Natural killer cell (primary cell): ENCODE measurements at regions not wholly inside any gene's neighbourhood (a gene's known extent, or its start where the extent isn't known, plus 50 kb on each side); places are given as distances from the start of the nearest gene placed in this dataset.

Experiments
- ATAC-seq, 3 donors: fragments of 150-1000 bp in 2 of 3; fragments of 200-7000 bp in 1 of 3; cut with Tn5 transposase; 1 replicate in 1 of 3; 2 replicates in 2 of 3; pipeline ENCODE4 v1.10.0; 2021; ENCODE audit warnings: mild to moderate bottlenecking in 2 of 3, moderate library complexity in 2 of 3
- DNase-seq, 2 donors: peaks; one replicate each; pipeline versions ENCODE4 v3.0.0 to v3.0.0-alpha.2; 2013 to 2021; ENCODE audit warnings: mixed read lengths in 1 of 2
- H3K27ac ChIP-seq: one replicate; pipeline ENCODE4 v1.5.1; 2013; ENCODE audit warnings: mild to moderate bottlenecking, low read length
- H3K27me3 ChIP-seq: one replicate; pipeline ENCODE4 v1.6.1; 2013; ENCODE audit warnings: low read length; ENCODE audit not compliant: control insufficient read depth, insufficient read depth
- H3K36me3 ChIP-seq: one replicate; pipeline ENCODE4 v1.6.1; 2013; ENCODE audit warnings: low read length; ENCODE audit not compliant: control insufficient read depth, insufficient read depth
- H3K4me1 ChIP-seq: one replicate; pipeline ENCODE4 v1.6.1; 2013; ENCODE audit warnings: low read length; ENCODE audit not compliant: control insufficient read depth, insufficient read depth
- H3K4me3 ChIP-seq: one replicate; pipeline ENCODE4 v1.5.1; 2013; ENCODE audit warnings: low read length
- H3K9me3 ChIP-seq: one replicate; pipeline ENCODE4 v1.6.1; 2013; ENCODE audit warnings: low read length; ENCODE audit not compliant: control insufficient read depth, insufficient read depth
- H3K27ac Mint-ChIP-seq, 2 donors: one replicate each; pipeline ENCODE4 v1.8.0; 2022; ENCODE audit warnings: mild to moderate bottlenecking in 2 of 2, mixed read lengths in 2 of 2, moderate library complexity in 1 of 2
- H3K27me3 Mint-ChIP-seq, 2 donors: one replicate each; pipeline ENCODE4 v1.8.0; 2022; ENCODE audit warnings: low read depth in 2 of 2, mixed read lengths in 2 of 2
- H3K36me3 Mint-ChIP-seq: one replicate; pipeline ENCODE4 v1.8.0; 2022; ENCODE audit warnings: mixed read lengths
- H3K4me1 Mint-ChIP-seq, 2 donors: one replicate each; pipeline ENCODE4 v1.8.0; 2022; ENCODE audit warnings: mixed read lengths in 2 of 2
- H3K4me3 Mint-ChIP-seq: one replicate; pipeline ENCODE4 v1.8.0; 2022; ENCODE audit warnings: mild to moderate bottlenecking, moderate library complexity, mixed read lengths
- H3K9me3 Mint-ChIP-seq, 2 donors: one replicate each; pipeline ENCODE4 v1.8.0; 2022; ENCODE audit warnings: mixed read lengths in 2 of 2
- WGBS: methylation state at CpG from one replicate; pipeline ENCODE4 v1.1.7; 2013; ENCODE audit warnings: missing lambda C conversion rate; ENCODE audit not compliant: insufficient coverage; 5-methylcytosine and 5-hydroxymethylcytosine counted together
- intact Hi-C: fragments of 100-400 bp; cut with micrococcal nuclease; formaldehyde crosslinking; loops from one replicate; pipeline ENCODE4 v1.14.2; 2022
- TF ChIP-seq, protein P1 (sequence below): fragments of 200-600 bp; IDR thresholded peaks from one replicate; pipeline ENCODE4 v1.8.0; 2022; ENCODE audit warnings: antibody characterized with exemption

DNA sequence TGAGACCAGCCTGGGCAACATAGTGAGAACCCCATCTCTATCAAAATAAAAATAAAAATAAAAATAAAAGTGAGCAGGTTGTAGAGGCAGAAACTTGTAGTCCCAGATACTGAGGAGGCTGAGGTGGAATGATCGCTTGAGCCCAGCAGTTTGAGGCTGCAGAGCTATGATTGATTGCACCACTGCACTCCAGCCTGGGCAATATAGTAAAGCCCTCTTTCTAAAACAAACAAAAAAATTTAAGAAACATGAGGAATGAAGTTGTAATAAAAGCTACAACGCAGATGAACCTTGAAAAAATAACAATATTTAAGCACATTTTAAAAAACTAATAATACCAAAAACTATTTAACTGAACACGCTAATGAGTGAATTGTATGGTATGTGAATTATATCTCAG lies 919.3 kb downstream of the UQCRFS1 start:
- Histone ChIP-seq H3K36me3 (no peaks in the 10 kb centered on the region), H3K27ac (no peak overlapping the region), H3K4me3 (no peak overlapping the region), H3K4me1 (no peaks in the 10 kb centered on the region), H3K9me3 (no peaks in the 10 kb centered on the region), H3K27me3 (no peaks in the 10 kb centered on the region)
- TF ChIP-seq, protein P1, sequence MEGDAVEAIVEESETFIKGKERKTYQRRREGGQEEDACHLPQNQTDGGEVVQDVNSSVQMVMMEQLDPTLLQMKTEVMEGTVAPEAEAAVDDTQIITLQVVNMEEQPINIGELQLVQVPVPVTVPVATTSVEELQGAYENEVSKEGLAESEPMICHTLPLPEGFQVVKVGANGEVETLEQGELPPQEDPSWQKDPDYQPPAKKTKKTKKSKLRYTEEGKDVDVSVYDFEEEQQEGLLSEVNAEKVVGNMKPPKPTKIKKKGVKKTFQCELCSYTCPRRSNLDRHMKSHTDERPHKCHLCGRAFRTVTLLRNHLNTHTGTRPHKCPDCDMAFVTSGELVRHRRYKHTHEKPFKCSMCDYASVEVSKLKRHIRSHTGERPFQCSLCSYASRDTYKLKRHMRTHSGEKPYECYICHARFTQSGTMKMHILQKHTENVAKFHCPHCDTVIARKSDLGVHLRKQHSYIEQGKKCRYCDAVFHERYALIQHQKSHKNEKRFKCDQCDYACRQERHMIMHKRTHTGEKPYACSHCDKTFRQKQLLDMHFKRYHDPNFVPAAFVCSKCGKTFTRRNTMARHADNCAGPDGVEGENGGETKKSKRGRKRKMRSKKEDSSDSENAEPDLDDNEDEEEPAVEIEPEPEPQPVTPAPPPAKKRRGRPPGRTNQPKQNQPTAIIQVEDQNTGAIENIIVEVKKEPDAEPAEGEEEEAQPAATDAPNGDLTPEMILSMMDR = no peak
- Mint-ChIP-seq H3K9me3 (no peaks in the 10 kb centered on the region), H3K27ac (no peak overlapping the region), H3K36me3 (no peaks in the 10 kb centered on the region), H3K27me3 (peaks cover 10 to 17% of the 10 kb centered on the region in 2 donors), H3K4me1 (no peaks in the 10 kb centered on the region), H3K4me3 (no peak overlapping the region)
- intact Hi-C loops = no loop called here
- DNase-seq (no peak), ATAC-seq (no peak)
- 93% methylated on average over 2 of the region's 3 CpGs for WGBS

DNA sequence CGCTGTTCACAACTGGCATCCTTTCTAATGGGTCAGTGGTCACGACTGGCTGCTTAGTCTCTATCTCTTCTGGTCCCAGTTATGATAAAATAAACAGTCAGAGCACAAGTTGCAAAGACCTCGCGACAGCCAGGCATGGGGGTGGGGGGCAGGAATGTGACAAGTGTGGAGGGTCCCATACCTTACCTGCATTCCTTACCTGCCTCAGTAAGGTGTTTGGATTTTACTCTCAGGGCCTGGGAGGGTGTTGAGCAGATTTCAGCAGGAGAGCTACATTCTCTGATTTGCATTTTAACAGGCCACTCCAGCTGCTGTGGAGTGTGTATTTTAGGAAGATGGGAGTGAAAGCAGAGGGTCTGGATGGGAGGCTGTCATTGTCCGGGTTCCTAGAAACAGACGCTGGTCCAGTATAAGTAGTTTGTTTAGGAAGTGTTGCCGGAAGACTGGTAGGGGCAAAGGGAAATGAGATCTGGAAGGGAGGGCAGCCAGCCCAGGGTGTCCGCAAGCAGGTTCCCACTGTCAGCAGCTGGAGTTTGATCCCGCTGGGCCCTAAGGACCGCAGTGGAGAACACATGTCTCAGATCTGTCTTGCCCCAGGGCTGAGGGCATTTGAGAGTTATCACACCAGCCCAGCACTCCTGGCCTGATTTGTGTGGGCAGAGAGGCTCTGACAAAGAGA lies 920.0 kb downstream of the UQCRFS1 start:
- H3K4me1 ChIP-seq = no peaks in the 10 kb centered on the region
- Mint-ChIP-seq H3K36me3 (no peaks in the 10 kb centered on the region), H3K27ac (no peak overlapping the region), H3K4me3 (no peak overlapping the region), H3K9me3 (no peaks in the 10 kb centered on the region), H3K4me1 (no peaks in the 10 kb centered on the region), H3K27me3 (peaks cover 10 to 17% of the 10 kb centered on the region in 2 donors)
- no peaks in the 10 kb centered on the region for H3K27me3 ChIP-seq
- TF ChIP-seq, protein P1 = no peak
- intact Hi-C loops = no loop called here
- H3K36me3 ChIP-seq = no peaks in the 10 kb centered on the region
- no peak overlapping the region for H3K4me3 ChIP-seq
- ATAC-seq (no peak), DNase-seq (no peak)
- no peaks in the 10 kb centered on the region for H3K9me3 ChIP-seq
- H3K27ac ChIP-seq = no peak overlapping the region
- 47% methylated on average over 8 of the region's 10 CpGs for WGBS

DNA sequence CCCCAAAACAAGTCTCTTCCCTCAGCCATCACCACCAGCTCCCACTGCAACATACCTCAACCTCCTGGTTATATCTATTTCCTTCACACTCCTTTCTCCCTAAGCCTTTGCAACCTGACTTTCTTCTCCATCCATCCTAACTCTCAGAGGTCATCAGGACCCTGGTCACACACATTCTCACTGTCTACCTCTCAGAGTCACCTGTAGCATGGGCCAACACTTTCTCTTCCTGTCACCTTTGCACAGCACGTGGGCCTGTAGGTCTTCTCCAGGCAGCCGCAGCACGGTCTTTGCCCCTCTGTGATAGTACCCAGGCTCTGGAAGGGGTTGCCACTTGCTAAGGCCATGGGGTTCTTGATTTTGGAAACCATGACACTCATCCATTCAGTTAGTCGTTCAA lies 921.1 kb downstream of the UQCRFS1 start:
- Mint-ChIP-seq H3K4me1 (no peaks in the 10 kb centered on the region), H3K27me3 (peaks cover 13 to 14% of the 10 kb centered on the region in 2 donors)

More for the DNA sequence above, 921.1 kb downstream of the UQCRFS1 start:
- intact Hi-C loops = no loop called here
- Histone ChIP-seq H3K27me3 (no peaks in the 10 kb centered on the region), H3K9me3 (no peaks in the 10 kb centered on the region), H3K27ac (no peak overlapping the region), H3K4me1 (no peaks in the 10 kb centered on the region), H3K4me3 (no peak overlapping the region), H3K36me3 (no peaks in the 10 kb centered on the region)
- no peak for DNase-seq
- 62% methylated on average over 4 of the region's 4 CpGs for WGBS
- H3K36me3 Mint-ChIP-seq = no peaks in the 10 kb centered on the region
- ATAC-seq = no peak
- no peak overlapping the region for H3K4me3 Mint-ChIP-seq
- no peak overlapping the region for H3K27ac Mint-ChIP-seq
- TF ChIP-seq, protein P1 = no peak
- H3K9me3 Mint-ChIP-seq = no peaks in the 10 kb centered on the region
